SU-DHL-6 (cell line): ENCODE measurements at regions not wholly inside any gene's neighbourhood (a gene's known extent, or its start where the extent isn't known, plus 50 kb on each side); places are given as distances from the start of the nearest gene placed in this dataset.

Experiments
- CTCF ChIP-seq: fragments of 200-600 bp; sonication (generic); IDR thresholded peaks from one replicate; pipeline ENCODE4 v1.5.1; 2017; ENCODE audit warnings: antibody characterized with exemption, mild to moderate bottlenecking, low read length, moderate library complexity; ENCODE audit not compliant: insufficient read depth, poor library complexity, severe bottlenecking
- EZH2phosphoT487 ChIP-seq: fragments of 200-600 bp; sonication (generic), shearing (Covaris generic); conservative IDR thresholded peaks from 2 replicates; pipeline ENCODE4 v1.6.1; 2018; ENCODE audit warnings: mild to moderate bottlenecking, antibody characterized with exemption, low read length, moderate library complexity, mixed read lengths

DNA sequence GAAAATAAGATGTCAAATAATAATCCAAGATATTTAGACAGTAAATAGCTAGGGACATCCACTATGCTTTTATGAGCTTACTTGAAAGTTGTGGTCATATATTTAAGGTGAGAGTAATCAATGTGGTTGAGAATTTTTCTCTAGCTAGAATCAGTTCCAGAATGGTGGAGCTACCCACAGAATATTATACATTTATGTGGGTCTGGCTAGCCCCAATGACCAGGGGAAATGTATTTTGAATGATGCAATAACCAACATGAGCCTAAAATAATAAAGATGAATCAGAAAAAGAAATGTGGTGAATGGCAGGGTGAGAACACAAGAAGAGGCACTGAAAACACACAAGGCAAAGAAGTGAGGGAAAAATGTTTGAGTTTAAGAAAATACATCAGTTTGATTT is 325.7 kb downstream of the TBC1D32 start:
- TF ChIP-seq CTCF (no peak), EZH2phosphoT487 (no peak)
